ENCODE measurements at regions not wholly inside any gene's neighbourhood (a gene's known extent, or its start where the extent isn't known, plus 50 kb on each side); places are given as distances from the start of the nearest gene placed in this dataset.

- Histone ChIP-seq H3K9ac (ENCODE audit: low read length) (no peak overlapping the region), H3K4me3 (replicated peaks in 1 of 2; ENCODE audit: low read depth in 1 of 2, low read length in 2 of 2) (no peak overlapping the region), H3K79me2 (ENCODE audit: insufficient read depth, low read length) (no peaks in the 10 kb centered on the region), H3K36me3 (ENCODE audit: control insufficient read depth in 1 of 2, insufficient read depth in 2 of 2, low read length in 2 of 2) (no peaks in the 10 kb centered on the region), H3K4me2 (ENCODE audit: low read length) (no peak overlapping the region), H3K27me3 (ENCODE audit: insufficient read depth, low read length) (no peaks in the 10 kb centered on the region), H3K27ac (ENCODE audit: low read depth, low read length) (no peak overlapping the region), H3K9me2 (ENCODE audit: insufficient read depth) (no peaks in the 10 kb centered on the region), H2AFZ (ENCODE audit: low read depth, low read length, poor library complexity, severe bottlenecking) (no peak overlapping the region), H3K4me1 (ENCODE audit: control insufficient read depth in 1 of 2, insufficient read depth in 2 of 2, low read length in 2 of 2) (no peaks in the 10 kb centered on the region), H3K9me3 (ENCODE audit: control insufficient read depth in 1 of 2, insufficient read depth in 1 of 2, low read depth in 1 of 2, low read length in 2 of 2) (peaks cover 8 to 11% of the 10 kb centered on the region in 2 experiments; a peak in 2 of 4 replicates), H4K20me1 (ENCODE audit: insufficient read depth) (no peaks in the 10 kb centered on the region)
- ChIA-PET CTCF (no interaction called here), RAD21 (ENCODE audit: low non-redundant PET in 1 of 2, low total read pairs in 2 of 2, uncharacterized antibody in 2 of 2, unreplicated experiment in 2 of 2) (no interaction called here), POLR2A (no interaction called here)
- intact Hi-C loops (cut with micrococcal nuclease) = no loop called here
- DNase-seq (ENCODE audit: low read depth, low spot score) (no peak), ATAC-seq (no peak)
- BruUV-seq (replicated peaks) = no TSS peak
- TF ChIP-seq ZFX (IDR thresholded peaks at IDR 0.05) = no peak
- TF ChIP-seq EZH2 (IDR thresholded peaks at IDR 0.05) = no peak
- TF ChIP-seq POLR2AphosphoS5 (IDR thresholded peaks at IDR 0.05; ENCODE audit: low read depth, low read length) = no peak
- TF ChIP-seq SRF (IDR thresholded peaks at IDR 0.05; ENCODE audit: low read depth) = no peak
- no peak for TF ChIP-seq FOSL1 (IDR thresholded peaks at IDR 0.05; ENCODE audit: low read depth)
- no peak for TF ChIP-seq YY1 (IDR thresholded peaks at IDR 0.05; ENCODE audit: extremely low read depth, insufficient replicate concordance, low read depth, low read length)
- no peak for TF ChIP-seq TCF7L2 (IDR thresholded peaks at IDR 0.05; ENCODE audit: borderline replicate concordance, extremely low read depth, insufficient read depth, insufficient read length)
- TF ChIP-seq ELF1 (IDR thresholded peaks at IDR 0.05; ENCODE audit: borderline replicate concordance, low read depth) = no peak
- no peak for TF ChIP-seq SP1 (IDR thresholded peaks at IDR 0.05; ENCODE audit: low read depth)
- no peak for TF ChIP-seq POLR2A (IDR thresholded peaks at IDR 0.05; ENCODE audit: borderline replicate concordance, extremely low read depth, insufficient read depth, insufficient read length)
- no peak for TF ChIP-seq REST (IDR thresholded peaks at IDR 0.05; ENCODE audit: low read depth)
- TF ChIP-seq, protein P1, sequence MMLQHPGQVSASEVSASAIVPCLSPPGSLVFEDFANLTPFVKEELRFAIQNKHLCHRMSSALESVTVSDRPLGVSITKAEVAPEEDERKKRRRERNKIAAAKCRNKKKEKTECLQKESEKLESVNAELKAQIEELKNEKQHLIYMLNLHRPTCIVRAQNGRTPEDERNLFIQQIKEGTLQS (IDR thresholded peaks at IDR 0.05) = no peak
- TF ChIP-seq SIN3A (IDR thresholded peaks at IDR 0.05; ENCODE audit: low read depth) = no peak
- TF ChIP-seq EGR1 (IDR thresholded peaks at IDR 0.05; ENCODE audit: low read depth) = no peak
- no peak for TF ChIP-seq RAD21 (IDR thresholded peaks at IDR 0.05; ENCODE audit: low read depth)
- no peak for TF ChIP-seq CEBPB (IDR thresholded peaks at IDR 0.05; ENCODE audit: low read depth)
- no peak for TF ChIP-seq EZH2phosphoT487 (IDR thresholded peaks at IDR 0.05; ENCODE audit: borderline replicate concordance)
Observed at GRCh38 chr3:95151590-95151989, 1088.7 kb downstream of the NSUN3 start.
